Skeletal muscle tissue (tissue), 3 donors: ENCODE measurements at regions not wholly inside any gene's neighbourhood (a gene's known extent, or its start where the extent isn't known, plus 50 kb on each side); places are given as distances from the start of the nearest gene placed in this dataset.

Experiments used
- H3K27ac ChIP-seq: one replicate; pipeline ENCODE4 v1.7.0; 2013; ENCODE audit warnings: mild to moderate bottlenecking, low read depth, low read length, inconsistent platforms
- H3K27me3 ChIP-seq, 3 donors: one replicate each; pipeline ENCODE4 v1.7.0; 2013; ENCODE audit warnings: low read length in 3 of 3; ENCODE audit not compliant: control insufficient read depth in 3 of 3, insufficient read depth in 3 of 3
- H3K36me3 ChIP-seq, 3 donors: one replicate each; pipeline ENCODE4 v1.7.0; 2013; ENCODE audit warnings: low read length in 3 of 3; ENCODE audit not compliant: control insufficient read depth in 3 of 3, insufficient read depth in 3 of 3
- H3K4me1 ChIP-seq, 3 donors: one replicate each; pipeline ENCODE4 v1.7.0; 2013; ENCODE audit warnings: low read length in 3 of 3, mild to moderate bottlenecking in 3 of 3; ENCODE audit not compliant: control insufficient read depth in 3 of 3, insufficient read depth in 3 of 3
- H3K4me3 ChIP-seq, 3 donors: one replicate each; pipeline ENCODE4 v1.7.0; 2013; ENCODE audit warnings: low read length in 3 of 3
- H3K9ac ChIP-seq, 3 donors: one replicate each; pipeline ENCODE4 v1.7.0; 2013; ENCODE audit warnings: low read length in 3 of 3, mild to moderate bottlenecking in 3 of 3, moderate library complexity in 2 of 3, low read depth in 1 of 3
- H3K9me3 ChIP-seq, 3 donors: one replicate each; pipeline ENCODE4 v1.7.0; 2013; ENCODE audit warnings: low read length in 3 of 3; ENCODE audit not compliant: control insufficient read depth in 3 of 3
- donor health status: Osteomylitis.

DNA sequence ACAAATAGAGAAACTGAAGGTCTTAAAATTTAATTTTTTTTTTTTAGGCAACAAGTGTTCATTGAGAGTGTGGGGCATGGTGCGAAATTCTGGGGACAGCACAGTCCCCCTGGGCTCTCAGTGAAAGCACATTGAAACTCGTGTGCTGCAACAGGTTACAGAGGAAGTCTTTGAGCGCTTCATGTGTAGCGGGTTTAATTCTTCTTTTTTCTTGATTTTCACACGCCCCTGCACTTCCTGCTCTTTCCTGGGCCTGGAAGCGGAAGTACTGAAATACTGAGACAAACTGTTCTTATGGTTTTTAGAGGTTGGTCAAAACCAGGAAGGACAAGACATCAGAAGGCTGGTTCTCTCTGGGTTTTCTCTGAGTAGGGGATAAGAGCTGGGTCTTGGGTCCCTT lies 203.5 kb downstream of the PTEN start:
- Histone ChIP-seq H3K27ac (no peak overlapping the region), H3K4me3 (no peak overlapping the region), H3K9ac (no peak overlapping the region), H3K36me3 (no peaks in the 10 kb centered on the region), H3K9me3 (no peaks in the 10 kb centered on the region), H3K4me1 (peaks cover 18 to 26% (median 22%) of the 10 kb centered on the region in 3 donors), H3K27me3 (no peaks in the 10 kb centered on the region)

DNA sequence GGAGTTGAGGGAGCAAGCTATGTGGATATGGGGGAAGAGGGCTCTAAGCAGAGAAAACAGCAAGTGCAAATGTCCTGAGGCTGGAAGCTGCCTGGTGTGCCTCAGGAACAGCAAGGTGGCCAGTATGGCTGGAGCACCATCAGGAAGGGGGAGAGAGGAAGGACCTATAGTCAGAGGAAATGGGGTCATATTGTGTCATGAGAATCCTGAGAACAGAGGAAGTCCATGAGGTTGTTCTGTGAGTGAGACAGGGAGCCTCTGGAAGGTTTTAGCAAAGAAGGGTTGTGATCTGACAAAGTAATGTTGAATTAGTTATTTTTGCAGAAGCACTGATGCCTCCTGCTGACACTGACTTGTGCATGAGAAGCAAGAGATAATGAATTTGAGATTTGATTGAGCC lies 204.3 kb downstream of the PTEN start:
- peaks cover 15 to 20% (median 19%) of the 10 kb centered on the region in 3 donors for H3K4me1 ChIP-seq
- H3K27ac ChIP-seq, result no peak overlapping the region

DNA sequence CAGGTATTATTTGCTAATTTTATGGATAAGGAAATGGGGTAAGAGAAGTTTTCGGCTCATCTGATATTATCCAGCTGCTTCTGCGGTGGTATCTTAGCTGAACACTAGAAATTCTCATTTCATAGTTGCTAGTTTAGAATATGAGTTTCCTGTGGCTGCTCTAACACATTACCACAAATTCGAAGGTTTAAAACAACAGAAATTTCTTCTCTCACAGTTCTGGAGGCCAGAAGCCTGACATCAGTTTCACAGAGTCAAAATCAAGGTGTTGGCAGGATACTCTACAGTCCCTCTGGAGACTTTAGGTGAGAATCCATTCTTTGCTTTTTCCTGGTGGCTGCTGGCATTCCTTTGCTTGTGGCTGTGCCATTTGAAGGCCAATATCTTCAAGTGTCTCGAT lies 205.9 kb downstream of the PTEN start:
- H3K4me3 ChIP-seq, result no peak overlapping the region
- H3K9ac ChIP-seq, result no peak overlapping the region
- H3K27me3 ChIP-seq, result no peaks in the 10 kb centered on the region
- no peaks in the 10 kb centered on the region for H3K36me3 ChIP-seq
- H3K4me1 ChIP-seq, result peaks cover 6 to 13% (median 8%) of the 10 kb centered on the region in 3 donors
- no peak overlapping the region for H3K27ac ChIP-seq
- H3K9me3 ChIP-seq, result no peaks in the 10 kb centered on the region

More for the DNA sequence above, 204.3 kb downstream of the PTEN start:
- no peaks in the 10 kb centered on the region for H3K9me3 ChIP-seq
- no peak overlapping the region for H3K4me3 ChIP-seq
- no peaks in the 10 kb centered on the region for H3K36me3 ChIP-seq
- H3K27me3 ChIP-seq, result no peaks in the 10 kb centered on the region
- no peak overlapping the region for H3K9ac ChIP-seq

DNA sequence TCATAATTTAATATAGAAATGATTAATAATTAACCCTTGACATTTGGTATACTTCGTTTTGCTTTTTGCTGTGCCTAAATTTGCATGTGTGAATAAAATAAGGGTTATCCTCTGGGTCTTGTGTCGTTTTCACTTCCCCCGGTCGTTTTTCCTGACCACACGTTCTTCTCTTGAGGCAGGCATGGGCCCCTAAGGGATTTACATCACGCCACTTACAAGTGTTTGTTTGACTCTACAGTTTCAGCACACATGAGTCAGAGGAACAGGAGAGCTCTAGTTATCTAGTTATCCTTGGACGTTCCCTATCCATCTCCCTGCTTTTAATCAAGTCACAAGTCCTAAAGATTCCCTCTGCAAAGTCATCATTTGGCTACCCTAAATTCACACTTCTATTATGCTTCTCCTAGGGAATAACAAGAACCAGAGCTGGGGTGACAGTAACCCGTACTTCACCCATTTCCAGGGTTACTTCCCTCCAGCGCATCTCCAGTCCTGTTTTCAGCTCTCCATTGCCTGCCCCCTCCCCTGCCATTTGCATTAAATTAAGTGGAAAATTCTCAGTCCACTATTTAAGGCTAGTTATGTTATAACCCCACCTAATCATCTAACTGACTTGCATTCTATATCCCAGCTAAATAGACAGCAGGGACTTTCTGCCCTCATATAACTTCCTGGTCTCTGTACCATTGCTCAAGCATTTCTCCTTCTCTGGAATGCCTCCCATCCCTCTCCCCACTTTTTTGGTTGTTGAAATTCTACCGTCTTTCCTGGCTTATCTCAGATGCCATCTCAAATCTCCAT lies 206.9 kb downstream of the PTEN start:
- peaks cover under 1 to 5% (median 1%) of the 10 kb centered on the region in 3 donors for H3K4me1 ChIP-seq

DNA sequence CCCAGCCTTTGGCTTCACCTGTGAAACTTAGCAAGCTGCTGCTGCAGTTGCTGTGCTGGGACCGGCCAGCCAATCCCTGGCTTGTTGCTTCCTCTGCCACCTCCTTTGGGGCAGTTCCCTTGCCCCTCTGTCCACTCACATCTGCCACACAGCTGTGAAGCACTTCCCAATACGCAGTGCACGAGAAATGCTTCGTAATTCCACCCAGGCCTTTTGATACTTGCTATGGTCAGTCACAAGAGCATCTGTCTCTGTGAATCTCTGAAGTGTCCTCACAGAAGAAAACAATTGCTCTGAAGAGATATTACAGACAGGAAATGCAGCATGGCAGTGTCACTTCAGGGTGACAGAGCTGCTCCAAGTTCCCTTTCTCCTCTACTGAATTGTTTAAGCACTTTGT lies 208.5 kb downstream of the PTEN start:
- Histone ChIP-seq H3K4me1 (peaks cover 0 to 4% (median 4%) of the 10 kb centered on the region in 3 donors), H3K9ac (no peak overlapping the region), H3K36me3 (no peaks in the 10 kb centered on the region), H3K4me3 (no peak overlapping the region), H3K27me3 (no peaks in the 10 kb centered on the region), H3K9me3 (no peaks in the 10 kb centered on the region), H3K27ac (no peak overlapping the region)

More for the DNA sequence above, 206.9 kb downstream of the PTEN start:
- H3K9ac ChIP-seq, result no peak overlapping the region
- H3K27me3 ChIP-seq, result no peaks in the 10 kb centered on the region
- H3K27ac ChIP-seq, result no peak overlapping the region
- no peaks in the 10 kb centered on the region for H3K36me3 ChIP-seq
- H3K9me3 ChIP-seq, result no peaks in the 10 kb centered on the region
- no peak overlapping the region for H3K4me3 ChIP-seq

DNA sequence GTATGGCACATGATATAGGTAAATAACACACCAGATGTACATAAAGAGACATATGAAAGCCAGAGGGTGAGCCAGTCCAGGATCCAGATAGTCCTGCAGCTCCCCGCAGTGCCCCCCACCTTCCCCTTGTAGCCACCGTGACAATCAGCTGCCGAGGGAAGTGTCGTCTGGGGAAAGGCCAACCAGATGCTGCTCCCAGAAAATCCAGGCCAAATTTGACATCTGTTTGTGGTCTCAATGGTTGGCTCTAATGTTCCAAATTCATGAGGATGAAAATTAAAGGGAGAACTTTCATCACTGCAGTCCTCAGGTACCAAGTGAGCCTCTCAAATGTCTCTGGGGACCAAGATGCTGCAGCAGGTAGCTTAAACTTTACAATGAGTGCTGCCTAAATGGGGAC lies 210.3 kb downstream of the PTEN start:
- Histone ChIP-seq H3K4me3 (no peak overlapping the region), H3K27ac (no peak overlapping the region), H3K9ac (no peak overlapping the region), H3K27me3 (no peaks in the 10 kb centered on the region), H3K36me3 (no peaks in the 10 kb centered on the region), H3K4me1 (peaks cover 0 to 4% (median 4%) of the 10 kb centered on the region in 3 donors), H3K9me3 (no peaks in the 10 kb centered on the region)

DNA sequence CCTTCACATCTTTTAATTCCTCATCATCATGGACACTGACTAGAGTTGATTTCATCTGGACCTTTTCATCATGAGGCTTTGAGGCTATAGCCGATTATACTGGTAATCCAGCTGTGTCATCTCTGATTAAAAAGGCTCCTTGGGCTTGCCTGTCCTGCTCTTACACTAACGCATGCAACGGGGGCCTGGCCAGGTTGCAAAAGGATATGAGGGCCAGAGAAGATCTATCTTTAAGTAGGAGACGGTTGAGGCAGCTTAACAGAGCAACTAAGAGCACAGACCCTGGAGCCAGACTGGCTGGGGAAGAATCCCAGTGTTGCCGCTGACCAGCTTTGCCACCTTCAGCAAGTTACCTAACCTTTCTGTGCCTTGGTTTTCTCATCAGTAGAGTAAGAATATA lies 211.5 kb downstream of the PTEN start:
- Histone ChIP-seq H3K36me3 (no peaks in the 10 kb centered on the region), H3K4me1 (peaks cover 0 to 4% (median 4%) of the 10 kb centered on the region in 3 donors), H3K27ac (no peak overlapping the region), H3K9me3 (no peaks in the 10 kb centered on the region), H3K4me3 (no peak overlapping the region), H3K9ac (no peak overlapping the region), H3K27me3 (no peaks in the 10 kb centered on the region)

DNA sequence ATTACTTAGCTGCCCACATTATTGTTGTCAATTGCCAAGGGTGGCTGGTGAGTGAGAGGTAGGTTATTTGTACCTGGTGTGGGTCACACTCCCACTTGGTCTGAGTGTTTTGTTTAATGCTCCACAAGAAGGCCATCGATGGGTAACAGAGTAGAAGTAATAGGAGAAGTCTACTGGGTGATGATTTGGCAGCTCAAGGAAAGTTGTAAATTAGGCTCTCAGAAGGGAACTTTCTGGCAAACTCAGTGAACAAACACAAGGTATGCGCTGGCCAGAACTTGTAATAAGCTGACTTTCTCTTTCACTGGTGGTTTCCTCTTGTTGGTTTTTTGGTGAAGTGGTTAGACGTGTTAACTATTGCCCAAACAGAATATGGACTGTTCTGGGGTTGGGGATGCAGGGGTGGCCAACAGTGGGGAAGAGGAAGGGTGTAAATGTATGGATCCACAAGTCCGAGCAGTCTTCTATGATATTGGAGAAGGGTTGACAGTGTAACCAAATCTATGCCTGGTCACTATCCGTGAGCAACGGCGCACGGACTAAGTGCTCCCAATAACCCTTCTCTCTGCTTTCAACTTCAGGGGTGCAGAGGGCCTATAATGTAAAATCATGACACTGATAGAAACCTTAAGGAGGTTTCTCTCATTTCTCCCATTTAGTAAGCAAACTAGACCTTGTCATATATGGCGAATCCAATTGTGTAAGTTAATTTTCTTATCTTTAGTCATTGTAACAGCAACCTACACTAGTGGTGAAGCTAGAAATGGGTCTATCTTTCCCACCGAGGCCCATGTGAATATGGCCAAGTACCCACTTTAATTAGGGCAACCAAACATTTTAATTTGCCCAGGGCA lies 212.8 kb downstream of the PTEN start:
- peak overlapping the region; percentile 15 to 28 (median 24) for H3K4me3 ChIP-seq
- no peaks in the 10 kb centered on the region for H3K36me3 ChIP-seq
- H3K27me3 ChIP-seq, result no peaks in the 10 kb centered on the region
- H3K4me1 ChIP-seq, result peaks cover 0 to 4% (median 4%) of the 10 kb centered on the region in 3 donors
- no peak overlapping the region for H3K9ac ChIP-seq
- peak overlapping the region; percentile 32 for H3K27ac ChIP-seq
- H3K9me3 ChIP-seq, result no peaks in the 10 kb centered on the region

DNA sequence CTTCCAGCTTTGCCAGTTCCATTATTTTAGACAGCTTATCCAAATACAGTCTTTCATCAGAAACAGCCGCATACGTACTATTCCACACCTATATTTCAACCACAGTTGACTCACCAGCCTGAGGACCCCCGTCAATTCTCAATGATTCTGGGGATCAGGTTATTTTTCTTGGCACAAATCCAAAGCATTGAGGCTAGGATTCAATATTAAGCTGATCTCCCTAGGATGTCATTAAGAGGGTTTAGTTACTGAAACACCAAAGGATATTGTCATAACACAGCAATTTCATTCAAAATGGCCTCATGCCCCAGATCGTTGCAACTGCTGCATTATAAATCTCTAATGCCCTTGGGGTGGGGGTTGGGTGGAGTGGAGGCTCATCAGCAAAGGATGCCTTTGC lies 214.6 kb downstream of the PTEN start:
- no peaks in the 10 kb centered on the region for H3K9me3 ChIP-seq
- H3K4me3 ChIP-seq, result no peak overlapping the region
- H3K9ac ChIP-seq, result no peak overlapping the region
- peaks cover 0 to 4% (median 4%) of the 10 kb centered on the region in 3 donors for H3K4me1 ChIP-seq
- H3K36me3 ChIP-seq, result no peaks in the 10 kb centered on the region
- H3K27me3 ChIP-seq, result no peaks in the 10 kb centered on the region
- H3K27ac ChIP-seq, result no peak overlapping the region

DNA sequence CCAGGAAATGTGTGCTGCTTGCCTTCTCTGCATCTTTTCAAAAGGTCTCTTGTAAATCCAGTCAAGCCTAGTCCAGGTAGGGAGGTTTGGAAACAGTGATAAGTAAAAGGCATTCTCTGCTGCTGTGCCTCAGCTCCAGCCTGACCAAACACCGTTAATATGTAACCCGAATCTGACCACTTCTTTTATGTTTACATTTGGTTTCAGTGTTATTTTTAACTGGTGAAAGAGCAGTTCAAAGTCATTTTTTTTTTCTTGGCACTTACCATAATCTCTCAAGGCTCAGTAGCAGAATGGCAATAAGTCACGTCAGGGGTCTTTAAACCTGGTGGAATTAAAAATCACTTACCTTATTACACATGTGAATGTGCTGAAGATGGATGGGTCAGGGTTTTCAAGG lies 216.8 kb downstream of the PTEN start:
- Histone ChIP-seq H3K27ac (no peak overlapping the region), H3K9ac (no peak overlapping the region), H3K36me3 (no peaks in the 10 kb centered on the region), H3K27me3 (no peaks in the 10 kb centered on the region), H3K4me1 (peaks cover 0 to 4% (median 0%) of the 10 kb centered on the region in 3 donors), H3K9me3 (no peaks in the 10 kb centered on the region), H3K4me3 (no peak overlapping the region)
